ENCODE measurements at regions not wholly inside any gene's neighbourhood (a gene's known extent, or its start where the extent isn't known, plus 50 kb on each side); places are given as distances from the start of the nearest gene placed in this dataset.

- TF ChIP-seq POLR2A (IDR thresholded peaks at IDR 0.05) (no peak), POLR2AphosphoS5 (IDR thresholded peaks at IDR 0.05) (no peak)
- TF ChIP-seq, protein P1, sequence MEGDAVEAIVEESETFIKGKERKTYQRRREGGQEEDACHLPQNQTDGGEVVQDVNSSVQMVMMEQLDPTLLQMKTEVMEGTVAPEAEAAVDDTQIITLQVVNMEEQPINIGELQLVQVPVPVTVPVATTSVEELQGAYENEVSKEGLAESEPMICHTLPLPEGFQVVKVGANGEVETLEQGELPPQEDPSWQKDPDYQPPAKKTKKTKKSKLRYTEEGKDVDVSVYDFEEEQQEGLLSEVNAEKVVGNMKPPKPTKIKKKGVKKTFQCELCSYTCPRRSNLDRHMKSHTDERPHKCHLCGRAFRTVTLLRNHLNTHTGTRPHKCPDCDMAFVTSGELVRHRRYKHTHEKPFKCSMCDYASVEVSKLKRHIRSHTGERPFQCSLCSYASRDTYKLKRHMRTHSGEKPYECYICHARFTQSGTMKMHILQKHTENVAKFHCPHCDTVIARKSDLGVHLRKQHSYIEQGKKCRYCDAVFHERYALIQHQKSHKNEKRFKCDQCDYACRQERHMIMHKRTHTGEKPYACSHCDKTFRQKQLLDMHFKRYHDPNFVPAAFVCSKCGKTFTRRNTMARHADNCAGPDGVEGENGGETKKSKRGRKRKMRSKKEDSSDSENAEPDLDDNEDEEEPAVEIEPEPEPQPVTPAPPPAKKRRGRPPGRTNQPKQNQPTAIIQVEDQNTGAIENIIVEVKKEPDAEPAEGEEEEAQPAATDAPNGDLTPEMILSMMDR (IDR thresholded peaks at IDR 0.05), result no peak
Measured at GRCh38 chr2:187177253-187177652, 270.8 kb downstream of the CALCRL start.

Measured in suprapubic skin (tissue), 4 donors.